HuH-7.5 (cell line): ENCODE measurements at regions not wholly inside any gene's neighbourhood (a gene's known extent, or its start where the extent isn't known, plus 50 kb on each side); places are given as distances from the start of the nearest gene placed in this dataset.

Source experiments
- DNase-seq: peaks from one replicate; pipeline ENCODE4 v3.0.0; 2011; ENCODE audit warnings: low spot score

GRCh38 chr3:83092521-83093221, 1331.2 kb upstream of the GBE1 start:
- DNase-seq = no peak

DNA sequence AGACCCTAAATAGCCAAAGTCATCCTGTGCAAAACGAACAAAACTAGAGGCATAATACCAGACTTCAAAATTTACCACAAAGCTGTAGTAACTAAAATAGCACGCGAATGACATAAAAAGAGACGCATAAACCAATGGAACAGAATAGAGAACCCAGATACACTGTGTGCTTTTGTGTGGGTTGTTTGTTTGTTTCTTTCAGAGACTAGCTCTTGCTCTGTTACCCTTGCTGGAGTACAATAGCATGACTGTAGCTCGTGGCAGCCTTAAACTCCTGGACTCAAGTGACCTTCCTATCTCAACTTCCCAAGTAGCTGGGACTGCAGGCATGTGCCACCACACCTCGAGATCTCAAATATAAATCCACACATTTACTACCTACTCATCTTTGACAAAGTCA, 1314.6 kb upstream of the GBE1 start:
- DNase-seq = no peak

GRCh38 chr3:83074485-83074884, 1313.0 kb upstream of the GBE1 start:
- no peak for DNase-seq

DNA sequence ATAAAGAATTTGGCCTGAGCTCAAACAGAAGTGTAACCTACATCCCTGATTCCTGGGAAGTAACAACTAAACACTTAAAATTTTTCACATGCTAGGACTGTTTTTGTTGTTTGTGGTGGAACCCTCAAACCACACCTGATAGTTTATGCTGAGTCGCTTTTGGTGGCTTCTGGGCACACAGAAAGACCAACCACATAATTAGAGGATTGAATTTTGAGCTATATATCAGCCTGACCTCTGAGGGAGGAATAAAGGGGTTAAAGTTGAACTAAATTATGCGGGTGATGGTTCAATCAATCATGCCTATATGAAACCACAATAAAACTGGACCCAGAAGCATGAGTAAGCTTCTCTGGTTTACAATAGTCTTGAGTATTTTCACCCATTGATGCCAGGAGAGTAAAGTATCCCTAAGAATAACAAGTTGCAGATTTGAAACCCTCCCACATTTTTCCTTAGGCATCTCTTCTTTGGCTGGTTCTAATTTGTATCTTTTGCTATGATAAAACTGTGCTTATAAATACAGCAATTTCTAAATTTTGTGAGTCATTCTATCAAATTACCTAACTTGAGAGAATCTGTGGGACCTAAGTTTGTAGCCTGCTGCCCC, 1304.5 kb upstream of the GBE1 start:
- no peak for DNase-seq

- no peak for DNase-seq
These were observed 1302.0 kb upstream of the GBE1 start for GRCh38 chr3:83063446-83063845.

DNA sequence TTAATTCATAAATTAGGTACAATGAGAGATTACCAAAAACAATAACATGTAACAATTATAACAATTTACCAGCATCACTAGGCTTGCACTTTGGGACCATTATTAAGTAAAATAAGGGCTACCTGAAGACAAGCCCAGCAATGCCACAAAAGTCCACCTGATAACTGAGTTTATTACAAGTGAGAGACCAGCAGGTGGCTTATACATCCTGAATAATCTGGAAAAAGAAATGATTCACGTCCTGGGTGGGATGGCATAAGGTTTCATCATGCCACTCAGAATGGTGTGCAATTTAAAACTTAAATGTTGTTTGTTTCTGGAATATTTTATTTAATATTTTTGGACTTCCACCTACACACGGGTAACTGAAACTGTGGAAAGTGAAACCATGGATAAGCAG, 1287.1 kb upstream of the GBE1 start:
- DNase-seq = no peak

- DNase-seq = no peak
These were observed 1278.0 kb upstream of the GBE1 start for GRCh38 chr3:83039422-83039821.

- no peak for DNase-seq
These were observed 1274.2 kb upstream of the GBE1 start for GRCh38 chr3:83035704-83036010.

DNA sequence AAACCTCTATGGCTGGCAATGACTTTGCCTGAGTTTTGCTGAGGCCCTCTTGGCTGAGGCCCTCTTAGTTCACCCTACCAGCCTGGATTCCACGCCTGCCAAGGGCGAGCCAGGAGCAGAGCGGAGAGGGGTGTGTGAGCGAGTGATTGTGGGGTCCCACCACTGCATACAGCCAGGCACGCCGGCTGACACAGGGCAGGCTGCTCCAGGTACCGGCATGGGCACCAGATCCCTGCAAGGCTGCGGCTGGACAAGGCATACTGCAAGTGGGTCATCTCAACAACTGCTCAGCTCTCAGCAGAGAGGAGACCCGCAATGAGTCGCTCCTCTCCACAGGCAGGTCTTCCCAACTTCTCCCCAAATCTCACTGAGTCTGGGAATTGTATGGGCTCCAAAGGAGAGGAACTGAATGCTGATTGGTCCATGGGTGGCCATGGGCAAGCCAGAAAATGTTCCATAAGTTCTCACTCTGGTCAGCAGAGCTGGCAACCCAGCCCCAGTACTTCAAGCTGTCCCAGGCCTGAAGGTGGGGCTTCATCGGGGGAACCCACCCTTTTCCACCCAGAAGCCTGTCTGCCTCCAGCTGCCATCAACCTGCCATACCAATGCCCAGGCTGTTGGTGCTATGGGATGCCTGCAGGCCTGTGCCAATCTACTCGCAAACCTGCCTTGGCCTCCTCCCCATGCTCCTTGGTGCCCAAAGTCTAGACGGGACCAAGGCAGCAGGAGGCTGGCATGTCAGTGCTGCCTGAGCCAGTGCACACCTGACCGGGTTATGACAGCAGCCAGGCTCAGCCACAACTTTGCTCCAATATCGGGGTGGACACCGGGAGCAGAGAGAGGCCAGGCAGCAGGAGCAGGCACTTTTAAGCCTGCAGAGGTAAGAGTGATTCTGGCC, 1273.6 kb upstream of the GBE1 start:
- DNase-seq = no peak

DNA sequence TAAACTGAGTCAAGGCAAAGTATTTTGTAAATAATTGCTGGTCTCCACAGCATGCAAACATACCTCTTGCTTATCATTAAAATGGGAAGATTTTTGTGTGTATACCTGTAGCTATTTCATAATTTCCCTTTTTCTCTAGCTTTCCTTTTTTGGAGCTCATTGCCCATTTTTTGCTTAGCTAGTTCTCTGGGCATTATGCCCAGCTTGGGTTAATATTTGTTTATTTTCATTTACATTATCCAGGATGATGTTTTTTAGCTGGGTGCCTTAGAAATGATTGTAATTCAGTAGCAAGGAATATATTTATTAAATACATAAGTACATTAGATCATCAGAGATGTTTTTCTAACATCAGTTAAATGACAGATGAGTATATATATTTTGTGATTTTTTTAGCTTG, 1271.7 kb upstream of the GBE1 start:
- DNase-seq = no peak

DNA sequence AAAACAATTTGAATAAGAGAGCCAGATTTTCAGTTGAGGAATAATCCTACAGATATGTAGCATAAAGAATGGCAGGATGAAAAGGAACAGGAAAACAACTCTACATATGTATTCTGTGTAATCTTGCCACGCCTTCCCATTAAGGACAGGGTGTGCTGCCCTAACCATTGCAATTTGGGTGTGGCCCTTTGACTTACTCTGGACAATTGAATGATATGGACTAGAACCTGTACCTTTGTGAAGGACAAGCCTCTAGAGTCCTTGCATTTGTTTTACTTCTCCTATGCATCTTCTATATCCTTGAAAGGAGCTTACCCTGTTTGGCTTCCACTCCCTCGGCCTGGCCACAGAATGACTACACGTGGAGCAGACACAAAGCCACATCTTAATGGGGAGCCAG, 1261.6 kb upstream of the GBE1 start:
- DNase-seq = no peak

DNA sequence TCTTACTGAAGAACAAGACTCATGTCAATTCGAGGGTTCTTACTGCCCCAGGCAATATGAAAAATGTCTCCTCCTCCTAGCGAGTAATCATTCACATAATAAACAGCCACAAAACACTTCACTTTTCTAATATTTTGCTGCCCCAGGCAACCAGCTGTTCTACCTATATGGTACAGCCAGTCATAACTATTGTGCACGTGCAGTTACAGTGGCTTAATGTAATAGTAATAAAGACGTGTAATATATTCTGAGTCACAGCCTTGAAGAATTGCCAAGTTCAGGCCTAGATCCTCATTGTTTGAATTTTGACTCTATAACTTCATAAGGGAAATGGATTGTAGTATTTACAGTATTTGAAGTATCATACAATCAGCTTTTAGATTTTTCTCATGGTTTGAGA, 1250.0 kb upstream of the GBE1 start:
- DNase-seq = no peak

DNA sequence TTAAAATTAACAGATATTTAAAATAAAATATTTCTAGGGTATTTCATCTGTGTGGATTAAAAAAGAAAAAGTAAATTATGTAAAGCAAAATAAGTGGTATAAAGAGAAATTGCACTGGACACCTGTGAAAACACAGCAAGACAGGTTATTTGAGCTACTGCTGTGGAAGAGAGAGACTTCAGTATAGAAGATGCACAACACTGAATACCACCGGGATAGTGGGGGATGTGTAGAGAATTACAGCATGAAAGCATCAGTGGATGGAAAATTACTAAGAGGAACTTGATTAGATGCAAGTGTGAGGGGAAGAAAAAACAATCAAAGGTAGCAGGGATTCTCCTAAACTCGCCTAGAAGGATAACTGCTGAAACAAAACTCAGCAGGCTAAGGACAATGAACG, 1242.5 kb upstream of the GBE1 start:
- no peak for DNase-seq

GRCh38 chr3:83002869-83003445, 1241.5 kb upstream of the GBE1 start:
- no peak for DNase-seq

DNA sequence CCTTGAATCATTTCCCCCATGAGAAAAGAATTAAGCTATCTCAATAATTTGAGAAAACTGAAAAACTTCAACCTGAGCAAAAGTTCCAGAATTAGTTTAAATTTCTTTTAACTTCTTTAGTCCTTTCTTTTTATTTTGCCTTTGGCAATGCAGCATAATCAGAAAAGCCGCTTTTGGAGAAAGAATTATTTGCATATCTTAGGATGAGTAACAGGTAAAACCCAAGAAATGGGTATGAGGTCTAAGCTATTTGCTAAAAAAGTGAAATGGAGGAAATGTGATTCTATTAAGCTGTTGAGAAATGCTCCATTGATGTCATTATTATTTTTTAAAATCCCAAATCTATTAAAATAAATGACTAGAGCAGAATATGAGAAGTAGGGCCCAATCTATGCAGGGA, 1238.3 kb upstream of the GBE1 start:
- DNase-seq = no peak

- DNase-seq = no peak
These were observed 1216.9 kb upstream of the GBE1 start for GRCh38 chr3:82978368-82978767.

GRCh38 chr3:82977871-82978270, 1216.4 kb upstream of the GBE1 start:
- DNase-seq = no peak

GRCh38 chr3:82973791-82974190, 1212.3 kb upstream of the GBE1 start:
- DNase-seq = no peak

GRCh38 chr3:82960379-82960778, 1198.9 kb upstream of the GBE1 start:
- no peak for DNase-seq

DNA sequence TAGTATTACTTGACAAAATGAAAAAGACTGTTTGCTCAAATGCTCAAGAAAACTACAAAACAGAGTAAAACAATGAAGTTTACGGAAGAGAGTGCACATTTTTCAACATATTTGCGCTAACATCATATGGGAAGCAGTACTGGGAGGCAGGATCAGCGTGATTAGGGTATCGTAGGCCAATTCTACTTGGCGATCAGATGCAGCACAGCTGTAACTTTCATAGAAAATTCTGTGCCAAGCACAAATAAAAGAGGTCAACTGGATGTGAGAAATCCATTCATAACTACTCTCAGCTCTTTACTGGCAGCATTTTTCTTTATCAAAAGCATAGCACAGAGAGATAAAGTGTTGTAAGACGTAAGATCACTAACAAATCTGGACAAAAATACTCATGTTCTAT, 1196.3 kb upstream of the GBE1 start:
- no peak for DNase-seq

- DNase-seq = no peak
These were observed 1195.6 kb upstream of the GBE1 start for GRCh38 chr3:82957079-82957478.

- no peak for DNase-seq
These were observed 1193.0 kb upstream of the GBE1 start for GRCh38 chr3:82954486-82954885.

GRCh38 chr3:82942041-82942440, 1180.6 kb upstream of the GBE1 start:
- DNase-seq = no peak
